ENCODE measurements at regions not wholly inside any gene's neighbourhood (a gene's known extent, or its start where the extent isn't known, plus 50 kb on each side); places are given as distances from the start of the nearest gene placed in this dataset.

DNA sequence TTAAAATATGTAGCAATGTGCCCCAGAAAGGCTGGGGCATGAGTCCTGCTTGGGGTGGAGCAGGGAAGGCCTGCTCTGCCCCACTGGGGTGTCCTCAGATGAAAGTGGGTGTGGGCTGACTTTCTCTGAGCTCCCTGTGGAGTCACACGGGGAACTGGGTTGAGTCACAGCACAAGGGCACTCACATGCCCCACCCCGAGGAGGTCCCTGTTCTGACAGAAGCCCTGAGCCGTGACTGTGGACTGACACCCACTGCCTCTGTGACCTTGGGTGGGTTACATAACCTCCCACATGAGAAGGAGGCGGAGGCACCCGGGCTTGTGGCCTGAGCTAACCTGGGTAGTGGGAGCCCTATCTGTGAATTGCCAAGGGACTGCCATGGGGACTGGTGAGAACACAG is 52.5 kb upstream of the TINAGL1 start (continued):
- TF ChIP-seq ZBTB2 (CRISPR knock-in tag; IDR thresholded peaks at IDR 0.05; ENCODE audit: low read depth) (no peak), ELF1 (CRISPR knock-in tag; IDR thresholded peaks at IDR 0.05) (no peak), ZFP62 (CRISPR knock-in tag; IDR thresholded peaks at IDR 0.05) (no peak), ZBTB14 (CRISPR knock-in tag; IDR thresholded peaks at IDR 0.05) (no peak), RARA (CRISPR knock-in tag; IDR thresholded peaks at IDR 0.05) (peak; percentile 82), RELA (CRISPR knock-in tag; IDR thresholded peaks at IDR 0.05) (no peak), ZNF430 (CRISPR knock-in tag; IDR thresholded peaks at IDR 0.05) (no peak), HCFC1 (IDR thresholded peaks at IDR 0.05; ENCODE audit: low read depth, low read length) (no peak), TOPORS (CRISPR knock-in tag; IDR thresholded peaks at IDR 0.05) (no peak), KAT2B (IDR thresholded peaks at IDR 0.05; ENCODE audit: borderline replicate concordance, low read depth, low read length) (no peak), SIX4 (CRISPR knock-in tag; IDR thresholded peaks at IDR 0.05) (no peak), NFKB2 (CRISPR knock-in tag; IDR thresholded peaks at IDR 0.05; ENCODE audit: borderline replicate concordance) (no peak; the same call in 1 of the 2 replicates), XRCC5 (optimal IDR thresholded peaks at IDR 0.05; ENCODE audit: low read length) (no peak), ESRRA (CRISPR knock-in tag; IDR thresholded peaks at IDR 0.05; ENCODE audit: low read depth) (peak; percentile 75; the same call in 1 of the 2 replicates), PHB2 (IDR thresholded peaks at IDR 0.05; ENCODE audit: partially characterized antibody) (no peak), LCORL (IDR thresholded peaks at IDR 0.05) (no peak), LCORL (CRISPR knock-in tag; IDR thresholded peaks at IDR 0.05) (no peak), ZNF800 (CRISPR knock-in tag; IDR thresholded peaks at IDR 0.05) (no peak), KMT2A (CRISPR knock-in tag; IDR thresholded peaks at IDR 0.05) (0 out of 2 replicates have a peak, but pooled peaks have one; percentile 42), ZBTB7A (CRISPR knock-in tag; IDR thresholded peaks at IDR 0.05) (peak; percentile 58; the same call in 1 of the 2 replicates), ZNF337 (CRISPR knock-in tag; IDR thresholded peaks at IDR 0.05; ENCODE audit: borderline replicate concordance, low read depth) (no peak)
- TF ChIP-seq, protein P1, sequence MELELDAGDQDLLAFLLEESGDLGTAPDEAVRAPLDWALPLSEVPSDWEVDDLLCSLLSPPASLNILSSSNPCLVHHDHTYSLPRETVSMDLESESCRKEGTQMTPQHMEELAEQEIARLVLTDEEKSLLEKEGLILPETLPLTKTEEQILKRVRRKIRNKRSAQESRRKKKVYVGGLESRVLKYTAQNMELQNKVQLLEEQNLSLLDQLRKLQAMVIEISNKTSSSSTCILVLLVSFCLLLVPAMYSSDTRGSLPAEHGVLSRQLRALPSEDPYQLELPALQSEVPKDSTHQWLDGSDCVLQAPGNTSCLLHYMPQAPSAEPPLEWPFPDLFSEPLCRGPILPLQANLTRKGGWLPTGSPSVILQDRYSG (CRISPR knock-in tag; IDR thresholded peaks at IDR 0.05) = no peak
- TF ChIP-seq, protein P2, sequence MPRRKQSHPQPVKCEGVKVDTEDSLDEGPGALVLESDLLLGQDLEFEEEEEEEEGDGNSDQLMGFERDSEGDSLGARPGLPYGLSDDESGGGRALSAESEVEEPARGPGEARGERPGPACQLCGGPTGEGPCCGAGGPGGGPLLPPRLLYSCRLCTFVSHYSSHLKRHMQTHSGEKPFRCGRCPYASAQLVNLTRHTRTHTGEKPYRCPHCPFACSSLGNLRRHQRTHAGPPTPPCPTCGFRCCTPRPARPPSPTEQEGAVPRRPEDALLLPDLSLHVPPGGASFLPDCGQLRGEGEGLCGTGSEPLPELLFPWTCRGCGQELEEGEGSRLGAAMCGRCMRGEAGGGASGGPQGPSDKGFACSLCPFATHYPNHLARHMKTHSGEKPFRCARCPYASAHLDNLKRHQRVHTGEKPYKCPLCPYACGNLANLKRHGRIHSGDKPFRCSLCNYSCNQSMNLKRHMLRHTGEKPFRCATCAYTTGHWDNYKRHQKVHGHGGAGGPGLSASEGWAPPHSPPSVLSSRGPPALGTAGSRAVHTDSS (CRISPR knock-in tag; conservative IDR thresholded peaks at IDR 0.05) = no peak
- TF ChIP-seq, protein P3, sequence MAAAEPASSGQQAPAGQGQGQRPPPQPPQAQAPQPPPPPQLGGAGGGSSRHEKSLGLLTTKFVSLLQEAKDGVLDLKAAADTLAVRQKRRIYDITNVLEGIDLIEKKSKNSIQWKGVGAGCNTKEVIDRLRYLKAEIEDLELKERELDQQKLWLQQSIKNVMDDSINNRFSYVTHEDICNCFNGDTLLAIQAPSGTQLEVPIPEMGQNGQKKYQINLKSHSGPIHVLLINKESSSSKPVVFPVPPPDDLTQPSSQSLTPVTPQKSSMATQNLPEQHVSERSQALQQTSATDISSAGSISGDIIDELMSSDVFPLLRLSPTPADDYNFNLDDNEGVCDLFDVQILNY (CRISPR knock-in tag; conservative IDR thresholded peaks at IDR 0.05) = no peak

Measured in HepG2 (cell line).